HepG2 (cell line): ENCODE measurements at regions not wholly inside any gene's neighbourhood (a gene's known extent, or its start where the extent isn't known, plus 50 kb on each side); places are given as distances from the start of the nearest gene placed in this dataset.
A peak's percentile ranks its signal among the peaks of the same experiment; 100 is the strongest.

Source experiments
- CAMTA2 ChIP-seq: sonication (generic); formaldehyde crosslinking; IDR thresholded peaks from 2 replicates; pipeline ENCODE4 v1.4.0; 2020; ENCODE audit warnings: mild to moderate bottlenecking, missing genetic modification reagents, borderline replicate concordance
- CSRNP1 ChIP-seq: sonication (generic); formaldehyde crosslinking; IDR thresholded peaks from 2 replicates; pipeline ENCODE4 v1.8.1; 2023; ENCODE audit warnings: mild to moderate bottlenecking, missing genetic modification reagents
- FOXP1 ChIP-seq, 2 experiments: fragments of 450-650 bp in 1 of 2; IDR thresholded peaks; 2 replicates each; pipeline ENCODE4 v1.6.1; 2017 to 2018; ENCODE audit warnings: antibody characterized with exemption in 1 of 2
- HHEX ChIP-seq: IDR thresholded peaks from 2 replicates; pipeline ENCODE4 v1.6.1; 2016; ENCODE audit warnings: control low read depth
- ISL2 ChIP-seq: sonication (generic); formaldehyde crosslinking; IDR thresholded peaks from 2 replicates; pipeline ENCODE4 v1.5.0; 2020; ENCODE audit warnings: missing genetic modification reagents
- MXD4 ChIP-seq: IDR thresholded peaks from 2 replicates; pipeline ENCODE4 v1.6.1; 2016; ENCODE audit warnings: mild to moderate bottlenecking, missing biosample characterization, missing genetic modification reagents
- MYNN ChIP-seq: sonication (generic); formaldehyde crosslinking; IDR thresholded peaks from 2 replicates; pipeline ENCODE4 v1.4.0; 2020; ENCODE audit warnings: mild to moderate bottlenecking, low read depth, missing genetic modification reagents
- RXRB ChIP-seq: IDR thresholded peaks from 2 replicates; pipeline ENCODE4 v1.6.1; 2016; ENCODE audit warnings: borderline replicate concordance, missing genetic modification reagents, missing compliant biosample characterization
- SMC3 ChIP-seq: IDR thresholded peaks from 2 replicates; pipeline ENCODE4 v1.6.1; 2011; ENCODE audit warnings: low read length, improper control_type of control experiment
- SNRNP70 ChIP-seq: fragments of 200-400 bp; formaldehyde crosslinking; IDR thresholded peaks from 2 replicates; pipeline ENCODE4 v1.6.1; 2017; ENCODE audit warnings: mild to moderate bottlenecking, low read depth, low read length, moderate library complexity
- THAP7 ChIP-seq: sonication (generic); formaldehyde crosslinking; IDR thresholded peaks from 2 replicates; pipeline ENCODE4 v1.8.1; 2023; ENCODE audit warnings: mild to moderate bottlenecking, missing genetic modification reagents
- TOPORS ChIP-seq: sonication (generic); formaldehyde crosslinking; IDR thresholded peaks from 2 replicates; pipeline ENCODE4 v1.8.0; 2023; ENCODE audit warnings: mild to moderate bottlenecking, missing genetic modification reagents
- ZBTB25 ChIP-seq: IDR thresholded peaks from 2 replicates; pipeline ENCODE4 v1.6.1; 2018; ENCODE audit warnings: missing genetic modification reagents
- ZNF18 ChIP-seq: sonication (generic); formaldehyde crosslinking; IDR thresholded peaks from 2 replicates; pipeline ENCODE4 v1.8.0; 2022; ENCODE audit warnings: mild to moderate bottlenecking, missing genetic modification reagents; ENCODE audit not compliant: insufficient replicate concordance
- ZNF280D ChIP-seq: sonication (generic); formaldehyde crosslinking; IDR thresholded peaks from 2 replicates; pipeline ENCODE4 v1.5.1; 2020; ENCODE audit warnings: mild to moderate bottlenecking, missing genetic modification reagents
- ZNF430 ChIP-seq: sonication (generic); formaldehyde crosslinking; IDR thresholded peaks from 2 replicates; pipeline ENCODE4 v1.9.0; 2021; ENCODE audit warnings: mild to moderate bottlenecking, missing genetic modification reagents
- ZNF644 ChIP-seq: IDR thresholded peaks from 2 replicates; pipeline ENCODE4 v1.6.1; 2016; ENCODE audit warnings: low read depth
- ZNF7 ChIP-seq: IDR thresholded peaks from 2 replicates; pipeline ENCODE4 v1.6.1; 2016; ENCODE audit warnings: missing biosample characterization, missing genetic modification reagents
- ZNF775 ChIP-seq: sonication (generic); formaldehyde crosslinking; IDR thresholded peaks from 2 replicates; pipeline ENCODE4 v1.4.0; 2020; ENCODE audit warnings: missing genetic modification reagents, mild to moderate bottlenecking, moderate library complexity, borderline replicate concordance
- ZNF788 ChIP-seq: sonication (generic); formaldehyde crosslinking; IDR thresholded peaks from 2 replicates; pipeline ENCODE4 v1.5.0; 2020; ENCODE audit warnings: mild to moderate bottlenecking, missing genetic modification reagents, borderline replicate concordance
- ZNF83 ChIP-seq: sonication (generic); formaldehyde crosslinking; IDR thresholded peaks from 2 replicates; pipeline ENCODE4 v1.4.0; 2020; ENCODE audit warnings: missing genetic modification reagents, mild to moderate bottlenecking, borderline replicate concordance

GRCh38 chr20:61120595-61121515 lies 131.2 kb upstream of the CDH4 start (continued):
- peak; percentile 77 for TF ChIP-seq SMC3
- no peak for TF ChIP-seq CAMTA2 (CRISPR knock-in tag)
- TF ChIP-seq ZNF430 (CRISPR knock-in tag), result no peak
- no peak for TF ChIP-seq ZNF7 (CRISPR knock-in tag)
- no peak for TF ChIP-seq ZNF775
- TF ChIP-seq ZBTB25 (CRISPR knock-in tag), result no peak
- TF ChIP-seq ZNF83 (CRISPR knock-in tag), result no peak
- no peak for TF ChIP-seq MYNN
- TF ChIP-seq CSRNP1 (CRISPR knock-in tag), result no peak
- no peak for TF ChIP-seq SNRNP70
- TF ChIP-seq ZNF788 (CRISPR knock-in tag), result 0 out of 2 replicates have a peak, but pooled peaks have one; percentile 14
- no peak for TF ChIP-seq MXD4 (CRISPR knock-in tag)
- no peak for TF ChIP-seq ISL2 (CRISPR knock-in tag)
- no peak for TF ChIP-seq THAP7 (CRISPR knock-in tag)
- no peak for TF ChIP-seq ZNF644 (CRISPR knock-in tag)
- 0 out of 2 replicates have a peak, but pooled peaks have one; percentile 11 for TF ChIP-seq RXRB
- no peak for TF ChIP-seq HHEX
- no peak for TF ChIP-seq ZNF18 (CRISPR knock-in tag)
- TF ChIP-seq TOPORS, result no peak
- no peak for TF ChIP-seq ZNF280D
- TF ChIP-seq FOXP1 (IDR thresholded peaks at IDR 0.05), result no peak
- no peak for TF ChIP-seq FOXP1 (CRISPR knock-in tag; IDR thresholded peaks at IDR 0.05)
